ENCODE measurements at regions not wholly inside any gene's neighbourhood (a gene's known extent, or its start where the extent isn't known, plus 50 kb on each side); places are given as distances from the start of the nearest gene placed in this dataset.

- CTCF ChIA-PET = no interaction called here
- POLR2A ChIA-PET = no interaction called here
These were observed 124.6 kb upstream of the B3GAT1 start for GRCh38 chr11:134536677-134537076.

GRCh38 chr11:134536219-134536618 is 124.2 kb upstream of the B3GAT1 start:
- no peaks in the 10 kb centered on the region for H3K36me3 ChIP-seq (ENCODE audit: control insufficient read depth, insufficient read depth, low read length)
- no peaks in the 10 kb centered on the region for H3K27me3 ChIP-seq (ENCODE audit: control insufficient read depth, insufficient read depth, low read length)
- no peak for TF ChIP-seq CTCF (IDR thresholded peaks at IDR 0.05; ENCODE audit: insufficient read depth, low read depth, low read length)
- POLR2A ChIA-PET = no interaction called here
- CTCF ChIA-PET = no interaction called here
- no peak for DNase-seq (ENCODE audit: low read depth)
- no peak overlapping the region for H3K4me3 ChIP-seq (ENCODE audit: low read depth, low read length)

More at GRCh38 chr11:134536677-134537076, 124.6 kb upstream of the B3GAT1 start:
- DNase-seq (ENCODE audit: low read depth) = no peak
- no peak overlapping the region for H3K4me3 ChIP-seq (ENCODE audit: low read depth, low read length)
- no peaks in the 10 kb centered on the region for H3K36me3 ChIP-seq (ENCODE audit: control insufficient read depth, insufficient read depth, low read length)
- no peak for TF ChIP-seq CTCF (IDR thresholded peaks at IDR 0.05; ENCODE audit: insufficient read depth, low read depth, low read length)
- H3K27me3 ChIP-seq (ENCODE audit: control insufficient read depth, insufficient read depth, low read length) = no peaks in the 10 kb centered on the region

- no peak for TF ChIP-seq CTCF (IDR thresholded peaks at IDR 0.05; ENCODE audit: insufficient read depth, low read depth, low read length)
- no peaks in the 10 kb centered on the region for H3K27me3 ChIP-seq (ENCODE audit: control insufficient read depth, insufficient read depth, low read length)
- no peak overlapping the region for H3K4me3 ChIP-seq (ENCODE audit: low read depth, low read length)
- CTCF ChIA-PET = no interaction called here
- no peak for DNase-seq (ENCODE audit: low read depth)
- no peaks in the 10 kb centered on the region for H3K36me3 ChIP-seq (ENCODE audit: control insufficient read depth, insufficient read depth, low read length)
- POLR2A ChIA-PET = no interaction called here
These were observed 123.3 kb upstream of the B3GAT1 start for GRCh38 chr11:134535029-134536025.

GRCh38 chr11:134533511-134533910 is 121.5 kb upstream of the B3GAT1 start:
- Histone ChIP-seq H3K36me3 (ENCODE audit: control insufficient read depth, insufficient read depth, low read length) (no peaks in the 10 kb centered on the region), H3K27me3 (ENCODE audit: control insufficient read depth, insufficient read depth, low read length) (no peaks in the 10 kb centered on the region), H3K4me3 (ENCODE audit: low read depth, low read length) (no peak overlapping the region)
- TF ChIP-seq CTCF (IDR thresholded peaks at IDR 0.05; ENCODE audit: insufficient read depth, low read depth, low read length) = no peak
- ChIA-PET CTCF (no interaction called here), POLR2A (no interaction called here)
- no peak for DNase-seq (ENCODE audit: low read depth)

GRCh38 chr11:134532921-134533421 is 120.9 kb upstream of the B3GAT1 start:
- TF ChIP-seq CTCF (IDR thresholded peaks at IDR 0.05; ENCODE audit: insufficient read depth, low read depth, low read length) = no peak
- no peak for DNase-seq (ENCODE audit: low read depth)
- H3K36me3 ChIP-seq (ENCODE audit: control insufficient read depth, insufficient read depth, low read length) = no peaks in the 10 kb centered on the region
- H3K27me3 ChIP-seq (ENCODE audit: control insufficient read depth, insufficient read depth, low read length) = no peaks in the 10 kb centered on the region
- CTCF ChIA-PET = no interaction called here
- POLR2A ChIA-PET = no interaction called here
- H3K4me3 ChIP-seq (ENCODE audit: low read depth, low read length) = no peak overlapping the region

Measured in BJ (cell line).